GM12878 (cell line): ENCODE measurements at regions not wholly inside any gene's neighbourhood (a gene's known extent, or its start where the extent isn't known, plus 50 kb on each side); places are given as distances from the start of the nearest gene placed in this dataset.

Source experiments
- ATAC-seq: fragments of 200-7000 bp; cut with Tn5 transposase; 3 replicates; pipeline ENCODE4 v1.9.1; 2020; ENCODE audit warnings: mild to moderate bottlenecking, moderate library complexity
- BruUV-seq: library from RNA; stranded (reverse); fragments of 400-500 nt; replicated peaks from 2 replicates; lab custom pipeline; 2021; lab: Mats Ljungman, UMichigan
- CTCF ChIA-PET: fragments of 300-600 bp; sonication (Branson Sonifier 250); formaldehyde crosslinking; extraction: SDS; loops from one replicate; lab custom pipeline; 2021; ENCODE audit warnings: inconsistent platforms; lab: Yijun Ruan, JAX
- POLR2A ChIA-PET: fragments of 350-600 bp; formaldehyde crosslinking; extraction: SDS; loops from one replicate; lab custom pipeline; 2021; ENCODE audit warnings: inconsistent platforms; lab: Charles Lee
- RAD21 ChIA-PET: fragments of 300-600 bp; sonication (Branson Sonifier 250); formaldehyde crosslinking; loops from one replicate; lab custom pipeline; 2023; ENCODE audit warnings: antibody characterized with exemption; ENCODE audit not compliant: unreplicated experiment; lab: Charles Lee
- SMC1A ChIA-PET: fragments of 300-600 bp; sonication (Branson Sonifier 250); formaldehyde crosslinking; loops from one replicate; lab custom pipeline; 2023; ENCODE audit not compliant: unreplicated experiment, uncharacterized antibody; lab: Charles Lee
- DNase-seq: peaks from one replicate; pipeline ENCODE4 v3.0.0-alpha.2; 2011; ENCODE audit warnings: low read depth, low spot score
- FAIRE-seq: peaks from 3 replicates; lab custom pipeline; 2011; peaks lifted over from hg19 to GRCh38; lab: Jason Lieb, UNC
- H2AFZ ChIP-seq: 2 replicates; pipeline ENCODE4 v1.6.0; 2011; ENCODE audit warnings: low read depth, low read length, control low read depth; ENCODE audit not compliant: control insufficient read depth
- H3K27ac ChIP-seq: 2 replicates; pipeline ENCODE4 v1.5.1; 2011; ENCODE audit warnings: control low read depth; ENCODE audit not compliant: control insufficient read depth, insufficient read depth
- H3K27me3 ChIP-seq, 2 experiments: replicated peaks in 1 of 2; 2 replicates each; pipeline versions ENCODE4 v1.6.0 to v1.6.1; 2011; ENCODE audit warnings: low read length in 1 of 2; ENCODE audit not compliant: control insufficient read depth in 2 of 2, insufficient read depth in 2 of 2
- H3K36me3 ChIP-seq, 2 experiments: 2 replicates each; pipeline ENCODE4 v1.5.1; 2011; ENCODE audit warnings: low read length in 1 of 2; ENCODE audit not compliant: control insufficient read depth in 2 of 2, insufficient read depth in 2 of 2
- H3K4me1 ChIP-seq: 2 replicates; pipeline ENCODE4 v1.6.1; 2011; ENCODE audit warnings: mild to moderate bottlenecking, low read length, moderate library complexity, mixed read lengths; ENCODE audit not compliant: control insufficient read depth, insufficient read depth
- H3K4me2 ChIP-seq: 2 replicates; pipeline ENCODE4 v1.6.0; 2011; ENCODE audit warnings: control low read depth; ENCODE audit not compliant: control insufficient read depth, insufficient read depth
- H3K4me3 ChIP-seq: fragments of 200-600 bp; sonication (generic); 2 replicates; pipeline ENCODE4 v1.5.1; 2016
- H3K79me2 ChIP-seq: 2 replicates; pipeline ENCODE4 v1.6.0; 2011; ENCODE audit warnings: low read length; ENCODE audit not compliant: control insufficient read depth, insufficient read depth
- H3K9ac ChIP-seq: 2 replicates; pipeline ENCODE4 v1.8.0; 2011; ENCODE audit warnings: low read length, control low read depth, mixed read lengths; ENCODE audit not compliant: control insufficient read depth, insufficient read depth
- H3K9me3 ChIP-seq: replicated peaks from 3 replicates; pipeline ENCODE4 v1.5.1; 2011; ENCODE audit warnings: mild to moderate bottlenecking, low read length; ENCODE audit not compliant: control insufficient read depth, insufficient read depth
- H4K20me1 ChIP-seq: 2 replicates; pipeline ENCODE4 v1.6.0; 2011; ENCODE audit not compliant: control insufficient read depth, insufficient read depth
- CBFB ChIP-seq: IDR thresholded peaks from 2 replicates; pipeline ENCODE4 v1.6.1; 2016; ENCODE audit warnings: antibody characterized with exemption, low read depth
- EP300 ChIP-seq, 2 experiments: fragments of 150-350 bp in 1 of 2; IDR thresholded peaks; 2 replicates each; pipeline ENCODE4 v1.6.1; 2011 to 2012; ENCODE audit warnings: low read depth in 2 of 2, low read length in 2 of 2, borderline replicate concordance in 1 of 2, improper control_type of control experiment in 1 of 2, inconsistent platforms in 1 of 2; ENCODE audit not compliant: control insufficient read depth in 1 of 2
- HDAC6 ChIP-seq: fragments of 200-600 bp; sonication (generic); IDR thresholded peaks from one replicate; pipeline ENCODE4 v1.8.0; 2017; ENCODE audit warnings: antibody characterized with exemption; ENCODE audit not compliant: unreplicated experiment
- MYC ChIP-seq: IDR thresholded peaks from 2 replicates; pipeline ENCODE4 v1.6.1; 2011; ENCODE audit warnings: mild to moderate bottlenecking, low read length, moderate library complexity, inconsistent platforms; ENCODE audit not compliant: insufficient read depth, insufficient replicate concordance, insufficient read length, severe bottlenecking
- PML ChIP-seq: IDR thresholded peaks from 2 replicates; pipeline ENCODE4 v1.6.1; 2012; ENCODE audit warnings: low read length, inconsistent platforms
- RBBP5 ChIP-seq: fragments of 200-600 bp; sonication (generic); conservative IDR thresholded peaks from 2 replicates; pipeline ENCODE4 v1.6.1; 2016
- RFX5 ChIP-seq: IDR thresholded peaks from 2 replicates; pipeline ENCODE4 v1.6.1; 2011; ENCODE audit warnings: low read depth, low read length, improper control_type of control experiment
- RUNX3 ChIP-seq: IDR thresholded peaks from 2 replicates; pipeline ENCODE4 v1.6.1; 2012; ENCODE audit warnings: low read length, inconsistent platforms
- SRF ChIP-seq, 2 experiments: IDR thresholded peaks; 2 replicates each; pipeline ENCODE4 v1.6.1; 2011; ENCODE audit warnings: low read depth in 2 of 2, low read length in 2 of 2, mild to moderate bottlenecking in 1 of 2, moderate library complexity in 1 of 2
- STAT1 ChIP-seq: fragments of 450-650 bp; conservative IDR thresholded peaks from 2 replicates; pipeline ENCODE4 v1.6.1; 2014; ENCODE audit warnings: antibody characterized with exemption, mild to moderate bottlenecking
- WRNIP1 ChIP-seq: IDR thresholded peaks from 2 replicates; pipeline ENCODE4 v1.6.1; 2011; ENCODE audit warnings: low read depth, low read length, improper control_type of control experiment, borderline replicate concordance
- ZNF207 ChIP-seq: fragments of 450-650 bp; IDR thresholded peaks from 2 replicates; pipeline ENCODE4 v1.6.1; 2014; ENCODE audit warnings: antibody characterized with exemption, mild to moderate bottlenecking, borderline replicate concordance
- ZNF274 ChIP-seq: IDR thresholded peaks from one replicate; pipeline ENCODE4 v1.8.0; 2011; ENCODE audit not compliant: insufficient read length, insufficient read depth
- ZNF622 ChIP-seq: fragments of 450-650 bp; IDR thresholded peaks from 2 replicates; pipeline ENCODE4 v1.6.1; 2017; ENCODE audit warnings: mild to moderate bottlenecking, inconsistent platforms
- ZSCAN29 ChIP-seq: fragments of 450-650 bp; IDR thresholded peaks from 2 replicates; pipeline ENCODE4 v1.6.1; 2017; ENCODE audit warnings: mild to moderate bottlenecking, moderate library complexity
- WGBS: methylation state at CpG from one replicate; pipeline ENCODE4 v1.1.6; 2016; ENCODE audit warnings: low lambda C conversion rate; ENCODE audit not compliant: insufficient replicate concordance, insufficient coverage; ENCODE audit errors: missing lambda C conversion rate; 5-methylcytosine and 5-hydroxymethylcytosine counted together
- in situ Hi-C: fragments of 300-500 bp; cut with MboI; formaldehyde crosslinking; loops from 9 replicates; pipeline ENCODE4 v1.14.3; 2018; ENCODE audit warnings: mixed read lengths
- intact Hi-C: fragments of 100-400 bp; cut with micrococcal nuclease; formaldehyde crosslinking; loops from one replicate; pipeline ENCODE4 v1.14.2; 2022; ENCODE audit not compliant: unreplicated experiment
- TF ChIP-seq, protein P1 (sequence below): fragments of 450-650 bp; IDR thresholded peaks from 2 replicates; pipeline ENCODE4 v1.6.1; 2017; ENCODE audit warnings: low read depth, mild to moderate bottlenecking, moderate library complexity
- TF ChIP-seq, protein P2 (sequence below): fragments of 450-650 bp; IDR thresholded peaks from 2 replicates; pipeline ENCODE4 v1.6.1; 2018; ENCODE audit warnings: mild to moderate bottlenecking, low read depth, moderate library complexity; ENCODE audit not compliant: partially characterized antibody

DNA sequence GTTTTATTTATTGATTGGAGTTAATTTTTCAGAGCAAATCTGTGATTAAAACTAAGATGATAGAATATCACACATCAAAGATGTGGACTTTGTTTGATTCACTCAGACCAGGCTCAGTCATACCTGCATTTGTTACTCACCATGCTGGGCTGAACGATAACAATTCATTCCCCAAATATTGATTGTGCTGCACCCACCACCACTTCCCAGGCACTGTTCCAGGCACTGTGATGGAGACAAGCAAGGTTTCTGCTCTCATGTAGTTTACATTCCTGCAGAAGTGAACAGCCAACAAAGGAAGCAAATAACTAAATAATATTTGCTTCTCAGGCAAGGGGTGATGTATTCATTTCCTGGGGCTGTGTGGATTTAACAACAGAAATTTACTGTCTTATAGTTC is 428.3 kb downstream of the DNAH5 start:
- H3K27me3 ChIP-seq, result no peaks in the 10 kb centered on the region
- no peak overlapping the region for H3K27ac ChIP-seq
- TF ChIP-seq STAT1 (no peak), MYC (no peak), WRNIP1 (no peak), CBFB (no peak), PML (no peak)
- H3K4me3 ChIP-seq, result no peak overlapping the region
- no peaks in the 10 kb centered on the region for H3K9me3 ChIP-seq
- no peaks in the 10 kb centered on the region for H3K36me3 ChIP-seq
- ATAC-seq (no peak), DNase-seq (no peak), FAIRE-seq (no peak)
- WGBS, result 38% methylated on average over 1 of the region's 1 CpG
- no TSS peak for BruUV-seq
- CTCF ChIA-PET, result no interaction called here
- no peaks in the 10 kb centered on the region for H4K20me1 ChIP-seq
- H3K4me2 ChIP-seq, result no peak overlapping the region
- no peaks in the 10 kb centered on the region for H3K4me1 ChIP-seq
- H3K79me2 ChIP-seq, result no peaks in the 10 kb centered on the region
- in situ Hi-C loops, result no loop called here
- POLR2A ChIA-PET, result no interaction called here
- H2AFZ ChIP-seq, result no peak overlapping the region
- intact Hi-C loops, result no loop called here
- SMC1A ChIA-PET, result no interaction called here
- RAD21 ChIA-PET, result no interaction called here
- H3K9ac ChIP-seq, result no peak overlapping the region

DNA sequence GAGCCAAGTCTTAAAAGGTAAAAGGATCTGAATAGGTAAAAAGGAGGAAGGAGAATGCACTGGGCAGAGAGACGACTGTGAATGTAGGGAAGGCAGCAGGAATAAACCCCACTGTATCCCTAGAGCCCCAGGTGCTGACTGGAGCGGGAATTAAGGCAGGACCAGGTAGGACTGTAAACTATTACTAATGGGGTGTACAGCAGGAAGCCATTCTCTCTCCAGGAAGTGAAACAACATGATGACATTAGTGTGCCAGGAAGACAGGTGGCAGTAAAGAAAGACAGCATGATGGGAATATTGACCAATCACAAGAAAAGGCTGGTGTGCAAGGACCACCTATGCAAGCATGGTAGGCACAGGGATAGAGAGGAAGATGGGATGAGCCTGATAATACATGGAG is 433.0 kb downstream of the DNAH5 start:
- ATAC-seq, result no peak
- Histone ChIP-seq H3K79me2 (no peaks in the 10 kb centered on the region), H3K9ac (no peak overlapping the region), H3K36me3 (no peaks in the 10 kb centered on the region), H3K27me3 (no peaks in the 10 kb centered on the region), H3K4me2 (no peak overlapping the region), H3K4me1 (no peaks in the 10 kb centered on the region), H2AFZ (no peak overlapping the region), H3K27ac (no peak overlapping the region), H3K4me3 (no peak overlapping the region), H3K9me3 (no peaks in the 10 kb centered on the region), H4K20me1 (no peaks in the 10 kb centered on the region)
- ChIA-PET RAD21 (no interaction called here), POLR2A (no interaction called here), CTCF (no interaction called here), SMC1A (no interaction called here)
- BruUV-seq, result no TSS peak
- 4% methylated on average over 2 of the region's 2 CpGs for WGBS
- intact Hi-C loops (no loop called here), in situ Hi-C loops (no loop called here)
- no peak for FAIRE-seq
- DNase-seq, result no peak
- no peak for TF ChIP-seq EP300 (IDR thresholded peaks at IDR 0.05; ENCODE audit: borderline replicate concordance in 1 of 2, control insufficient read depth in 1 of 2, low read depth in 2 of 2, low read length in 2 of 2)
- TF ChIP-seq RBBP5, result no peak
- no peak for TF ChIP-seq ZNF274
- TF ChIP-seq, protein P1, sequence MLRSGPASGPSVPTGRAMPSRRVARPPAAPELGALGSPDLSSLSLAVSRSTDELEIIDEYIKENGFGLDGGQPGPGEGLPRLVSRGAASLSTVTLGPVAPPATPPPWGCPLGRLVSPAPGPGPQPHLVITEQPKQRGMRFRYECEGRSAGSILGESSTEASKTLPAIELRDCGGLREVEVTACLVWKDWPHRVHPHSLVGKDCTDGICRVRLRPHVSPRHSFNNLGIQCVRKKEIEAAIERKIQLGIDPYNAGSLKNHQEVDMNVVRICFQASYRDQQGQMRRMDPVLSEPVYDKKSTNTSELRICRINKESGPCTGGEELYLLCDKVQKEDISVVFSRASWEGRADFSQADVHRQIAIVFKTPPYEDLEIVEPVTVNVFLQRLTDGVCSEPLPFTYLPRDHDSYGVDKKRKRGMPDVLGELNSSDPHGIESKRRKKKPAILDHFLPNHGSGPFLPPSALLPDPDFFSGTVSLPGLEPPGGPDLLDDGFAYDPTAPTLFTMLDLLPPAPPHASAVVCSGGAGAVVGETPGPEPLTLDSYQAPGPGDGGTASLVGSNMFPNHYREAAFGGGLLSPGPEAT, result no peak
- TF ChIP-seq HDAC6, result no peak
- TF ChIP-seq ZNF622, result no peak
- no peak for TF ChIP-seq SRF (IDR thresholded peaks at IDR 0.05; ENCODE audit: low read depth in 2 of 2, low read length in 2 of 2)
- TF ChIP-seq ZNF207, result no peak
- TF ChIP-seq RUNX3, result no peak
- TF ChIP-seq, protein P2, sequence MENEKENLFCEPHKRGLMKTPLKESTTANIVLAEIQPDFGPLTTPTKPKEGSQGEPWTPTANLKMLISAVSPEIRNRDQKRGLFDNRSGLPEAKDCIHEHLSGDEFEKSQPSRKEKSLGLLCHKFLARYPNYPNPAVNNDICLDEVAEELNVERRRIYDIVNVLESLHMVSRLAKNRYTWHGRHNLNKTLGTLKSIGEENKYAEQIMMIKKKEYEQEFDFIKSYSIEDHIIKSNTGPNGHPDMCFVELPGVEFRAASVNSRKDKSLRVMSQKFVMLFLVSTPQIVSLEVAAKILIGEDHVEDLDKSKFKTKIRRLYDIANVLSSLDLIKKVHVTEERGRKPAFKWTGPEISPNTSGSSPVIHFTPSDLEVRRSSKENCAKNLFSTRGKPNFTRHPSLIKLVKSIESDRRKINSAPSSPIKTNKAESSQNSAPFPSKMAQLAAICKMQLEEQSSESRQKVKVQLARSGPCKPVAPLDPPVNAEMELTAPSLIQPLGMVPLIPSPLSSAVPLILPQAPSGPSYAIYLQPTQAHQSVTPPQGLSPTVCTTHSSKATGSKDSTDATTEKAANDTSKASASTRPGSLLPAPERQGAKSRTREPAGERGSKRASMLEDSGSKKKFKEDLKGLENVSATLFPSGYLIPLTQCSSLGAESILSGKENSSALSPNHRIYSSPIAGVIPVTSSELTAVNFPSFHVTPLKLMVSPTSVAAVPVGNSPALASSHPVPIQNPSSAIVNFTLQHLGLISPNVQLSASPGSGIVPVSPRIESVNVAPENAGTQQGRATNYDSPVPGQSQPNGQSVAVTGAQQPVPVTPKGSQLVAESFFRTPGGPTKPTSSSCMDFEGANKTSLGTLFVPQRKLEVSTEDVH, result no peak
- TF ChIP-seq ZSCAN29, result no peak
- no peak for TF ChIP-seq RFX5
